GM19455 (cell line): ENCODE measurements at regions not wholly inside any gene's neighbourhood (a gene's known extent, or its start where the extent isn't known, plus 50 kb on each side); places are given as distances from the start of the nearest gene placed in this dataset.
"Not testable (repeated sequence)": the region's sequence is repeated elsewhere in the genome, so short reads cannot be mapped to it uniquely, and the experiment has no call there.

Experiments
- ATAC-seq: cut with Tn5 transposase; IDR thresholded peaks from one replicate; pipeline ENCODE4 v1.9.1; 2021; ENCODE audit not compliant: unreplicated experiment

DNA sequence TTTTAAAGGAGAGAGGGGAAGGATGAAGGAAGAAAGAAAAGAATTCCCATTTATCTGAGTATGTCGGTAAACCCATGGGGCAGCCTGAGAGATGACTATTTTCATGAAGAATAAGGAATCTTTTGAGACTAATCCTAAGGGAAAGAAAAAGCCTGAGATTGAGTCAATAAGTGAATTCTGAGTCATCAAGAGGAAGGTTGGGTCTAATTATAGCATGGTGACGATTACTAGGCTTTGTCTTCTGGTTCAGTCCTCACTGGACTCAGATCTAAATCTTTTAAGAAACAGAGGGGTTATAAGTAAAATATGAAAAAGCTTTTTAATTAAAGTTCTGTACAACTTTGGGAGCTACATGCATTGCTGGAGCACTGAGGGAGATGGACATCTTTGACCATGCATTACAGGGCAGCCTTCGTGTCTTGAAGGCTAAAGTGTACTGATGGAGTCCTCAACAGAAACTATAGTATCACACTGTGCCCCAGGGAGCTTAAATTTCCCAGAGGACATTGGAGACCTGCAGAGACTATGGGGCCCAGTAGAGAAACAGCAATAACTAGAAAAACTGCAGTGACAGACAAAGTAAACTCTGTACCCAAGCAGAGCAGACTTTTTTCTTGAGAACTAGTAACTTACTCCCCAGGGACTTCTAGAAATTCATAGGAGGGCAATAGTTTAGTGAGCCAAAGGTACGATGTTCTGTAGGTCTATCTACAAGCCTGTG, 260.9 kb downstream of the RAD51AP2 start:
- ATAC-seq = no peak

DNA sequence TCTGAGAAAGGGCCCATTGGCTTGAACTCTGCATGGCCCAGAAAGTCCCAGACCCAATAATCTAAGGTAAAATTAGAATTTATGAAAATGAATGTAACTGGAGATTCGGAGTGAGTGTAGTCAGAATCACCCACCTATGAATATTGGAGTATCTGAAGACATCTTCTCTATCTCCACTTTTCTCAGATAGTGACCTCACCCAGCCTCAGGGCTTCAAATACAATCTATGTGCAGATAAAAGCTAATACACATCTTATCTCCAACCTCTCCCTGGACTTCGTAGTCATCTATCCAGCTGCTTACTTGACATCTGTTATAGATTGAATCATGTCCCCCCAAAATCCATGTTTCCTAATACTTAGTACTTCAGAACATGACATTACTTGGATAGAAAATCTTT, 263.2 kb downstream of the RAD51AP2 start:
- ATAC-seq = no peak

DNA sequence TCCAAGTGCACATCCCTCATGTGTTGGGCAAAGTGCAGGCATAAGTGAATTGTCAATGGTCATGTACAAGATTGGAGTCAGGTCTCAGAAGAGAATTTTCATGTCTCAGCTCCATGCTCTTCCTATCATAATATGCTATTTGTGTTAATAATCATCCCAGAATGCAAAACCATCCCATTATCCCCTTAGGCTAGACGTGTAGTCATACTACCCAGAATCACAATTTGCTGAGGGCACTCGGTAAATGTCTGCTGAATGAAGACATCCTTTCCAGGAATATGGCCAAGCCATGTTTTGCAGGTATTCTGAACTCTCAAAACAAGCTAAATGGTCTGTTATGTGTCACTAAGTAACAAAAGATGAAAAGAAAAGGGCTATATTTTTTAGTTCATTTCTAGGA, 263.8 kb downstream of the RAD51AP2 start:
- ATAC-seq = no peak

DNA sequence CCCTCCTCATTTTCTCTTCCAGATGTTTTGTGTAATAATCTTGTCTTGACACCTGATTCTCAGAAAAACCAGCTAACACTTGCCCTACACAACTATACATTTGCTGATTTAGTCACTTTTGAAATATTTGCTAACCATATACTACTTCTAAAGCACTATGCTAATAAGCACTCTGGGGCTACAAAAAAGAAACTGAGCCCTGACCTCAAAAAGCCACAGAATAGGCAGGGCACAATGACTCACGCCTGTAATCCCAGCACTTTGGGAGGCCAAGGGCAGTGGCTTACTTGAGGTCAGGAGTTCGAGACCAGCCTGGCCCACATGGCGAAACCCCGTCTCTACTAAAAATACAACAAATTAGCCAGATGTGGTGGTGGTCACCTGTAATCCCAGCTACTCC, 266.0 kb downstream of the RAD51AP2 start:
- no peak for ATAC-seq

DNA sequence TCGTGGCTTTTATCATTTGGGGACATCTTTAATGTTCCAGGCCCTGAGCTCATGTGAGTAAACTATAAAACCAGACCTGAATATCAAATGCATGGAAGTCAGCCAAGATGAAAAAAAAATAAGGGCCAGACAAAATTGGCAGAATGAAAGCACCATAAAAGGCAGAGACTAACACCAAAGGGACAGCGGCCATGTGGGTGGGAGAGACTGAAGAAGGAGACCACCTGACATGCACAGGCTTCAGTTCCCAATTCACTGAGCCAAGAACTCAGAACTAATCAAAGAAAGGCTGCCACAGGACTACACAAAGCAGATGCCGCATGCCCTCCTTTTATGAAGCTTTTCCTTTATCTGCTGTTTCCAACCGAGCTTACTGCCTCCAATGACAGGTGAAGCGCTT, 267.1 kb downstream of the RAD51AP2 start:
- no peak for ATAC-seq

DNA sequence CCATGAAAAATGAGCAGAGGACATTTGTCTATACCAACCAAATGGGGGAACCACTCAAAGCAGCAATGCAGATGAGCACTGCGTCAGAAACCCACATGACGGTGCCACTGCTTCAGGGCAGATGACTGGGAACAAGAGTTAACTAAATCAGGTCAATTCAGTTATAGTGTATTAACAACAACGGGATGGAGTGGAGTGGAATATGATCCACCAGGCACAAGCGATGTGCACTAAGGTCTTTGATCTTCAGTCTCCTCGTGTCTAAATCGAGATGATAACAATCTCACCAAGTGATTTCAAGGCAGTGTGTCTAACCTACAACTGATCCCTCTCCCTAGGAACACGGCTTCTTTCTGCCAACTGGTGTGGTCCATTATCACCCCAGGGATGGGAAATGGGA, 269.0 kb downstream of the RAD51AP2 start:
- ATAC-seq = no peak

DNA sequence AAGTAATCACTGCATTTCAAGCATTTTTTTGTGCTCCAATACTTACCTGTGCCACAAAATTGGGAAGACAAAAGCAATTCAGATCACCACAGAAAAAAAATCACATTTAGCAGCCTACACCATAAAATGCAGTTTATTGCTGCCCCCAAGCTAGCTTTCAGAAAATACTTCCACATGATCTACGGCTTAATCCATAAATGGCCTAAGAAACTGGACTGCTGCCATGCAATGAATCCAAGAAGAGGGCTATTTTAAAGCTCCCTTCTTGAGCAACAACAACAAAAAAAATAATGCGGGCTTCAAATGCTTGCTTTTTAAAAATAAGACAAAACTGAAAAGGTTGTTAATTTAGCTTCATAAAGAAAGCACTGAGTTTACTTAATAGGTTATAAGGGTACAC, 272.3 kb downstream of the RAD51AP2 start:
- ATAC-seq = no peak

DNA sequence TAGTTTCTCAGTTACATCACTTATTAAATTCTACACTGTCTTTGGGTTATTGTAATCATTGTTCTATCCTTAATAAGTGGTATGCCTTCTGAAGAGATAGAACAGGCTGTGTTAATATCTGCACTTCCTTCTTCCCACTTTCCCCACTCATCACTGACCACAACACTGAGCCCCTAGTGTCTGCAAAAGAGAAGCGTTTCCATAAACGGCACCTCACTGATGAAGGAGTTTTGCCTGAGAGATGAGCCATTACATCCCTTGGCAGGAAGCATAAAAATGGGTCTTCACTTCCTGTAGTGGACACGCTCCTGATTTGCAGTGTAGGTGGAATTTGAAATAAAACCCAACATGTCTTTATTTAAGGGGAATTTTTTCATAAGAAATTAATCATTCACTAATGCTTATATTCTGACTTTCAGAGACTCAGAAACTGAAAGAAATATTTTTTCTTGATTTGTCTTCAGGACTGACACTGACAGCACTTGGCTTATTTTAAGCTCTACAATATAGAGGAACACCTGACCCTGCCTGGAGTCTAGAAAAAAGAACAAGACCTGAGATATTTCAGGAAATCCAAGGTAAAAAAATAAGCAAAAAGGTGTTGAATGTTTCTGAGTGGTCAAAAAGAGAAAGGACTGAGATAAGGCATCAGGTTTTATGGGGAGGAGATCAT, 275.3 kb downstream of the RAD51AP2 start:
- no peak for ATAC-seq

DNA sequence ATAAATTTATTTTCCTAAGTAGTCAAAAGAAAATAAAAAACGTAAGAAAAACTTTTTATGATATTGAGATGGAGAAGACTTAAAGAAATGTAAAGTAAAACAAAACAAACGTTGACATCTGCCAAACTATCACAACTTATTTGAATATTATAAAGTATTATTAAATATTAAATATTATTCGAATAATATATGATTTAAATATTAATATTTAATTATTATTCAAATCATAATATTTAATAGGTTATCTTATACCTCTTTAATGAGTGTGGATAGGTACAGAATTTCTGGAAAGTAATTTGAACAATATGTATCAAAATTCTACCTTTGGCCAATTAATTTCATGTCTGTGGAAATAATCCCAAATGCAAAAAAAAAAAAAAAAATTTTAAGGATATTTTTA, 278.7 kb downstream of the RAD51AP2 start:
- no peak for ATAC-seq

DNA sequence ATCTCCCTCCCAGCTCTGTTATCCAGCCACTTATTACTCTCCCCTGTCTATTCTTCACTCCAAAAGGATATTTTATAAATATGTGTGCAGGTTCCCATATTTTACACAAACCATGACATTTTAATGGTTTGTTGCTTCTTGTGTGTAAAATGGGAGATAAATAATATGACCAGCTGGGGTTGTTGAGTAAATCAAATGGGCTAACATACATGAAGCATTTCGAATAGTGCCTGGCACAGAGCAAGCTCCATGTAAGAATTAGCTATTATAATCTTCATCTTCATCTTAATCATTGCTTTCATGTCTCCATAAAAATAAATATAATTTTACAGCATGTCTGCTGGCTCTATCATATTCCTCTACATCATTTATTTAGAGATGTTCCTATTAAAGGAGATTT, 283.1 kb downstream of the RAD51AP2 start:
- no peak for ATAC-seq

DNA sequence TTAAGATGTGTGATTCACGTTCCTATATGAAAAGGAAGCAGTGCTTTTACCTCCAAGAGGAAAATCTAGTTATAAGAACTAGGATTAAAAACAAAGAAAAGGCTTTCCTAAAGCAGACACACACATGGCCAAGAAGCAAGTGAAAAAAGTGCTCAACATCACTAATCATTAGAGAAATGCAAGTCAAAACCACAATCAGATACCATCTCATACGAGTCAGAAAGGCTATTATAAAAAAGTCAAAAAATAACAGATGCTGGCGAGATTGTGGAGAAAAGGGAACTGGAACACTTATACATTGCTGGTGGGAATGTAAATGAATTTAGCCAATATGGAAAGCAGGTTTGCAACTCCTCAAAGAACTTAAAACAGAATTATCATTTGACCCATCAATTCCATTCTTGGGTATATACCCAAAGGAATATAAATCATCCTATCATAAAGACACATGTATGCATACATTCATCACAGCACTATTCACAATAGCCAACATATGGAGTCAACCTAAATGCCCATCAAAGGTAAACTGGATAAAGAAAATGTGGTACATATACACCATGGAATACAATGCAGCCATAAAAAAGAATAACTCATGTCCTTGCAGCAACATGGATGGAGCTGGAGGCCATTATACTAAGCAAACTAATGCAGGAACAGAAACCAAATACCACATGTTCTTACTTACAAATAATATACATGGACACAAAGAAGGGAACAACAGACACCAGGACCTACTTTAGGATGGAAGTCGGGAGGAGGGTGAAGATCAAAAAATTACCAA, 285.3 kb downstream of the RAD51AP2 start:
- no peak for ATAC-seq

DNA sequence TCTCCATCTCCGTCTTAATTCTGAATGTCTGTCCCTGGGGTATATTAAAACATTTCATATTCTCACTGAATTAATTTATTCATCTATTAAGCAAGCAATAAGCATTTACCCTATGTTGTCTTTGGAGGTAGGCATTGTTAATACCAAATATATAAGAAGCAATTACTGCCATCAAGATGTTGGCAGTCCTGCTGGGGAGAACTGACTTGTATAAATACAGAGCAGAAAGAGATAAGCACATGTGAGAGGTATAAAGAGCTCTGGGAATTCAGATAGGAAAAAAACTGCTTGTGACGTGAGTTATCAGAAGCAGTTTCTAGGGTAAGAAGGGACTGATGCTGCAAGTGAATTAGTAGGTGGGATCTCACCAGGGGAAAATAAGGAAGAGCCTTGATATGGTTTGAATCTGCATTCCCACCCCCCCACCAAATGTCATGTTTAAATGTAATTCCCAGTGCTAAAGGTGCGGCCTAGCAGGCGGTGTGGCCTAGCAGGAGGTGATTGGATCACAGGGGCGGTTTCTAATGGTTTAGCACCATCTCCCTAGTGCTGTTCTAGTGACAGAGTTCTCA, 286.8 kb downstream of the RAD51AP2 start:
- ATAC-seq = no peak

DNA sequence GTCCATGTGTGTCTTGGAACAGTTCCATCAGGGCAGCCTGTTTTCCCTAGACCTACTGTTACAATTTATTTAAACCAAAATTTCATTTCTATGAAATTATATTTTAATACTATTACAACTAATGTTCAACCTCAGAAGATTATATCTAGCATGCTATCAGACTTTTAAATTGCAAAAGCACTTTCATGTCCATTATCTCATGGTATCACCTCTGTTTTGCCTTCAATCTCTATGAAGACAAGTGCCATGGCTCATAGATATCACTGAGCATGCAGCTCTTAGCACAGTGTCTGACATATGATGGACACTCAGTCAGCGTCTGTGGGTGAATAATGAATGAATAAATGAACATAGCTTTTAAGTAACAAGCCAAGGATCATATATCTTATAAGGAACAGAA, 288.8 kb downstream of the RAD51AP2 start:
- no peak for ATAC-seq

DNA sequence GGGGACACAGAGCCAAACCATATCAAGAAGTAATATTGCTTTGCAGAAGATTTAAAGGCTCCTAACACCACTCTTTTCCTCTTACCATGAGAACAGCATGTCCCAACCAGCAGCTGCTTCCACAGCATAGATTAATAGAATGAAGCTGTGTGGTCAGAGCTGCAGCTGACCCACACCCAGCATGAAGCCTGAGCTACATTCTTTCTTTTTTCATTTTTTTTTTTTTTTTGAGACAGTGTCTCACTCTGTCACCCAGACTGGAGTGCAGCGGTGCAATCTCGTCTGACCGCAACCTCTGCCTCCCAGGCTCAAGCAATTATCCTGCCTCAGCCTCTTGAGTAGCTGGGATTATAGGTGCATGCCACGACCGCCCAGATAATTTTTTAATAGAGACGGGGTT, 289.8 kb downstream of the RAD51AP2 start:
- ATAC-seq = no peak

DNA sequence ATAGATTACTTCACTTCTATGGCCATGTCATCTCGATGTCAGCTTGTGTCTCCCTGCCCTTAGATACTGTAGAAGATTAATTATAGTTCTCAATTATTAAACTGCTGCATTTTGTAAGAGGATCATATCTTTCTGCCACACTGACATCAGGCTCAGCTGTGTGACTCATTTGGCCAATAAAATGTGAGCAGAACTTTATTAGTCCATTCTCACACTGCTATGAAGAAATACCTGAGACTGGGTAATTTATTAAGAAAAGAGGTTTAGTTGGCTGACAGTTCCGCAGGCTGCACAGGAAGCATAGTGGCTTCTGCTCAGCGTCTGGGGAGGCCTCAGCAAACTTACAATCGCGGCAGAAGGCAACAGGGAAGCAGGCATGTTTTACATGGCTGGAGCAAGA, 290.4 kb downstream of the RAD51AP2 start:
- no peak for ATAC-seq

DNA sequence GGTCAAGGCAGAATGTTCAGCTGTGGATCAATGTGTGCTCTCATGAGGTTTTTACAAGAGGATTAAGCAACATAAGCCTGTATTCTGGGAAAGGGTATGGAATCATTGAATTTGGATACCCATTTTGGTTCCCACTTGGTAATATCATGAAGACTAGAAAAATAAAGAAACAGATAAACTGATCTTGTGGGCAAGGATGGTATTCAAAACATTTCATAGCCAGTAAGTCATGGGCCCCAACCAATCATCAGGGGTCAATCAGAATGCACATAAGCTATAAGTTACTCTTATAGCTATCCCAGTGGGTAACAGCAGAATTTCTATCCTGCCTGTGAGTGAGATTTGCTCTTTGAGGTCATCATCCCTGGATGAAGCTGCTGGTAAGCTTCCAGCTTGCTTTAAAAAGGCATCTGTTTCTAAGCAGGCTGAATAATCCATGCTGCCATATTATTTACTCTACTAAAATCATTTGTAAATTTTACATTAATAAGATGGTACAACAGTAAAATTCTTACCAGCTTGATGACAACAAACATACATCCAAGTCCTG, 291.2 kb downstream of the RAD51AP2 start:
- ATAC-seq = no peak

DNA sequence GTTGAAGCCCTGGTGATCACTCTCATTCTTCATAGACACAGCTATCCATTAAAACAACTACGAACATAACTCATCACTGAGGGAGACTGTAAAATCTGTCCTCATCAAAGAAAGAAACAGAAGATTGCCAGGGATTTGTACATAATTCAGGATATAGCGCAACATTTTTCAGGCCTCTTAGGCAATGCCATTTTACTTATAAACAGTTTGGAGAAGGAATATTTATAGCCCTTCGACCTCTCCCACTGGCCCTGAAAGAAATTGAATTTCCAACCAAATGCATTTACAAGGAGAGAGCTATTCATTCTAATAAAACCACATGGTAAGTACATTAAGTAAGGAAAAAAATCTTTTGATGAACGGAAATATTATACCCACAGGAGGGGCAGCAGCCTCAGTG, 295.0 kb downstream of the RAD51AP2 start:
- no peak for ATAC-seq

DNA sequence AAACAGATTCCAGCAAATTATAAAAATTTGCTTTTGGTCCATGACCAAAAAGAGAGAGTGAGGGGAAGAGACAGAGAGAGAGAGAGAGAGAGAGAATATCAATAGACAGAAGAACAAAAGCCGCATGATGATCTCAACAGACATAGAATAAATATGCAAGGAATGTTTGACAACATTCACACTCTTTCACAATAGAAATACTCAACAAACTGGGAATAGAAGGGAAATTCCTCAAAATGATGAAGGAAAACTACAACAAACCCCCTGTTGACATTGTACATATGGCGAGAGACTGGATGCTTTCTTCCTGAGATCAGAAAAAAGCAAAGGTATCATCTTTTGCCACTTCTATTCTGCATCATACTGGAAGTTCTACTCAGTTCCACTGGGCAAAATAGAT, 309.7 kb downstream of the RAD51AP2 start:
- no peak for ATAC-seq

DNA sequence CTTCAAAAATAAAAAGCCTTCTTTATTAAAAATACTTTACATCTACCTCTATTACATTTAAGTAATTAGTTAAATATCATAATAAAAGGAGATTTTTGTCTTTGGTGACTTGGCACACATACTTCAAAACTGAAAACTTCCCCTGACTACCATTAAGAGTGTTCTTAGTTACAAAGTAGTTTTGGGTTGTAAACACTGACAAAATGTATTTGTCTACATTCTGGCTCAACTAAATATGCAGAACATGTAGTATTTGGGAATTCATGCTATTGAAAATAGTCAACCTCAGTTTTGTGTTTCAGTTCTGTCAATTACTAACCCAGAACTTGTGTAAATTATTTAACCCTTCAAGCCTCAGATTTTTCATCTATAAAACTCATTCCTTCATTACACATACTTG, 311.5 kb downstream of the RAD51AP2 start:
- ATAC-seq = no peak

DNA sequence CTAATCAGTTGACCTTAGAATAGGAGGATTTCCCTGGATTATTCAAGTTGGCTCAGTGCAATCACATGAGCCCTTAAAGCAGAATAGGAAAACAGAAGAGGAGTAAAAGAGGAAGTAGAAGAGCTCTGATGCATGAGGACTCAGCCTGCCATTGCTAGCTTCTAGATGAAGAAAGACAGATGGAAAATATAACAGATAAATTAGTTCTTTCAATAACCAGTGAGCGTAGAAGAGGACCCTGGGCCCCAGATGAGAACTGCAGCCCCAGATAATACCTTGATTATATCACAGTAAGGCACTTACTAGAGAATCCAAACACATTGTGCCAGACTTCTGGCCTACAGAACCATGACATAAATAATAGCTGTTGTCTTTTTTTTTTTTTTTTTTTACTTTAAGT, 314.0 kb downstream of the RAD51AP2 start:
- ATAC-seq = not testable (repeated sequence)

DNA sequence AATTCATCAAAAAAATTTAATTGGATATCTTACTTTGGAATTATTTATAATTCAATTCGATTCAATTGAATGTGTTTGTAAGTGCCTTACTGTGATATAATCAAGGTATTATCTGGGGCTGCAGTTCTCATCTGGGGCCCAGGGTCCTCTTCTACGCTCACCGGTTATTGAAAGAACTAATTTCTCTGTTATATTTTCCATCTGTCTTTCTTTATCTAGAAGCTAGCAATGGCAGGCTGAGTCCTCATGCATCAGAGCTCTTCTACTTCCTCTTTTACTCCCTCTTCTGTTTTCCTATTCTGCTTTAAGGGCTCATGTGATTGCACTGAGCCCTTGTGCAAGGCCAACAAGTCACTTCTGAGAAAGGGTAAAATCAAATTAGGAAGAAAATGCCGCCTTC, 315.6 kb downstream of the RAD51AP2 start:
- not testable (repeated sequence) for ATAC-seq
